GM21381 (cell line): ENCODE measurements at regions not wholly inside any gene's neighbourhood (a gene's known extent, or its start where the extent isn't known, plus 50 kb on each side); places are given as distances from the start of the nearest gene placed in this dataset.

Experiments used
- ATAC-seq: cut with Tn5 transposase; IDR thresholded peaks from one replicate; pipeline ENCODE4 v1.9.1; 2021; ENCODE audit warnings: mild to moderate bottlenecking, moderate library complexity; ENCODE audit not compliant: unreplicated experiment

- ATAC-seq, result no peak
These were observed 432.6 kb downstream of the DTWD2 start for GRCh38 chr5:118555727-118556126.

GRCh38 chr5:118554981-118555380 lies 433.4 kb downstream of the DTWD2 start:
- ATAC-seq, result no peak

- no peak for ATAC-seq
These were observed 434.1 kb downstream of the DTWD2 start for GRCh38 chr5:118554241-118554640.

GRCh38 chr5:118553662-118554061 lies 434.7 kb downstream of the DTWD2 start:
- ATAC-seq, result no peak

GRCh38 chr5:118552731-118553360 lies 435.5 kb downstream of the DTWD2 start:
- ATAC-seq, result no peak

GRCh38 chr5:118552146-118552545 lies 436.2 kb downstream of the DTWD2 start:
- ATAC-seq, result no peak

GRCh38 chr5:118551716-118552115 lies 436.6 kb downstream of the DTWD2 start:
- no peak for ATAC-seq

GRCh38 chr5:118551031-118551430 lies 437.3 kb downstream of the DTWD2 start:
- ATAC-seq, result no peak

GRCh38 chr5:118548761-118549720 lies 439.3 kb downstream of the DTWD2 start:
- ATAC-seq, result no peak

- no peak for ATAC-seq
These were observed 442.9 kb downstream of the DTWD2 start for GRCh38 chr5:118545470-118545869.

GRCh38 chr5:118544887-118545449 lies 443.4 kb downstream of the DTWD2 start:
- no peak for ATAC-seq

- no peak for ATAC-seq
These were observed 454.4 kb downstream of the DTWD2 start for GRCh38 chr5:118533923-118534322.

GRCh38 chr5:118533156-118533555 lies 455.2 kb downstream of the DTWD2 start:
- ATAC-seq, result no peak

GRCh38 chr5:118531276-118531675 lies 457.1 kb downstream of the DTWD2 start:
- ATAC-seq, result no peak

- ATAC-seq, result no peak
These were observed 458.8 kb downstream of the DTWD2 start for GRCh38 chr5:118529361-118530144.

GRCh38 chr5:118522626-118523025 lies 465.7 kb downstream of the DTWD2 start:
- ATAC-seq, result no peak

- ATAC-seq, result no peak
These were observed 467.5 kb downstream of the DTWD2 start for GRCh38 chr5:118520771-118521415.

- no peak for ATAC-seq
These were observed 468.9 kb downstream of the DTWD2 start for GRCh38 chr5:118519466-118519865.

- ATAC-seq, result no peak
These were observed 469.6 kb downstream of the DTWD2 start for GRCh38 chr5:118518720-118519119.

- no peak for ATAC-seq
These were observed 476.5 kb downstream of the DTWD2 start for GRCh38 chr5:118511846-118512245.
